ENCODE measurements at regions not wholly inside any gene's neighbourhood (a gene's known extent, or its start where the extent isn't known, plus 50 kb on each side); places are given as distances from the start of the nearest gene placed in this dataset.

DNA sequence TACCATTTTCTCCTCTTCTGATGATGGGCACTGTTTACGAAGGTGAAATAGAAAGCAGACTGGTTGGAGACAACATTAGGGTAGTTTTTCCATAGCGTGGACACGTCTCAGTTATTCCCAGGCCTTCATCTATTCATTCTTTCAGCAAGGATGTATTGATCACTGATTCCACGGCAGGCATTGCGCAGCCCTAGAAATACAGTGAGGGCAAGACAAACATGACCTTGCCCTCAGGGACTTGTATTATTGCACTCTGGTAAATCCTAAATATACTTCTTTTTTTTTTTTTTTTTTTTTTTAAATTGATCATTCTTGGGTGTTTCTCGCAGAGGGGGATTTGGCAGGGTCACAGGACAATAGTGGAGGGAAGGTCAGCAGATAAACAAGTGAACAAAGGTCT lies 167.3 kb upstream of the SPRED2 start:
- TF ChIP-seq POLR2A (IDR thresholded peaks at IDR 0.05): no peak
- TF ChIP-seq, protein P1, sequence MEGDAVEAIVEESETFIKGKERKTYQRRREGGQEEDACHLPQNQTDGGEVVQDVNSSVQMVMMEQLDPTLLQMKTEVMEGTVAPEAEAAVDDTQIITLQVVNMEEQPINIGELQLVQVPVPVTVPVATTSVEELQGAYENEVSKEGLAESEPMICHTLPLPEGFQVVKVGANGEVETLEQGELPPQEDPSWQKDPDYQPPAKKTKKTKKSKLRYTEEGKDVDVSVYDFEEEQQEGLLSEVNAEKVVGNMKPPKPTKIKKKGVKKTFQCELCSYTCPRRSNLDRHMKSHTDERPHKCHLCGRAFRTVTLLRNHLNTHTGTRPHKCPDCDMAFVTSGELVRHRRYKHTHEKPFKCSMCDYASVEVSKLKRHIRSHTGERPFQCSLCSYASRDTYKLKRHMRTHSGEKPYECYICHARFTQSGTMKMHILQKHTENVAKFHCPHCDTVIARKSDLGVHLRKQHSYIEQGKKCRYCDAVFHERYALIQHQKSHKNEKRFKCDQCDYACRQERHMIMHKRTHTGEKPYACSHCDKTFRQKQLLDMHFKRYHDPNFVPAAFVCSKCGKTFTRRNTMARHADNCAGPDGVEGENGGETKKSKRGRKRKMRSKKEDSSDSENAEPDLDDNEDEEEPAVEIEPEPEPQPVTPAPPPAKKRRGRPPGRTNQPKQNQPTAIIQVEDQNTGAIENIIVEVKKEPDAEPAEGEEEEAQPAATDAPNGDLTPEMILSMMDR (IDR thresholded peaks at IDR 0.05): no peak
